ENCODE measurements at regions not wholly inside any gene's neighbourhood (a gene's known extent, or its start where the extent isn't known, plus 50 kb on each side); places are given as distances from the start of the nearest gene placed in this dataset.

GRCh38 chr20:22821081-22821727, 213.9 kb upstream of the SSTR4 start:
- no peak for DNase-seq (ENCODE audit: low read depth in 2 of 2)
- Histone ChIP-seq H3K27me3 (ENCODE audit: control insufficient read depth, insufficient read depth, low read length) (no peaks in the 10 kb centered on the region), H3K36me3 (ENCODE audit: control insufficient read depth, insufficient read depth, low read length) (no peaks in the 10 kb centered on the region), H3K4me2 (ENCODE audit: extremely low read depth, insufficient read depth, low read length) (no peak overlapping the region), H3K4me3 (replicated peaks in 1 of 4; ENCODE audit: control extremely low read depth in 1 of 4, insufficient read depth in 1 of 4, low read depth in 3 of 4, low read length in 4 of 4) (no peak overlapping the region), H2AFZ (ENCODE audit: low read length) (no peak overlapping the region), H4K20me1 (ENCODE audit: control insufficient read depth, extremely low read depth, insufficient read depth, low read length) (no peaks in the 10 kb centered on the region), H3K9me3 (ENCODE audit: control insufficient read depth, insufficient read depth, low read depth, low read length) (no peaks in the 10 kb centered on the region), H3K4me1 (ENCODE audit: control insufficient read depth, extremely low read depth, insufficient read depth, low read length) (no peaks in the 10 kb centered on the region), H3K79me2 (ENCODE audit: control insufficient read depth, insufficient read depth, low read length) (no peaks in the 10 kb centered on the region), H3K9ac (ENCODE audit: insufficient read depth, low read length) (no peak overlapping the region), H3K27ac (ENCODE audit: insufficient read depth, low read length) (no peak overlapping the region)
- no peak for TF ChIP-seq EZH2 (IDR thresholded peaks at IDR 0.05; ENCODE audit: low read length, missing control alignments)
- TF ChIP-seq CTCF (conservative IDR thresholded peaks at IDR 0.05 in 1 of 2, IDR thresholded peaks at IDR 0.05 in 1 of 2; ENCODE audit: low read depth in 1 of 2, low read length in 2 of 2) = no peak

- Histone ChIP-seq H2AFZ (ENCODE audit: low read length) (no peak overlapping the region), H3K36me3 (ENCODE audit: control insufficient read depth, insufficient read depth, low read length) (no peaks in the 10 kb centered on the region), H4K20me1 (ENCODE audit: control insufficient read depth, extremely low read depth, insufficient read depth, low read length) (no peaks in the 10 kb centered on the region), H3K4me1 (ENCODE audit: control insufficient read depth, extremely low read depth, insufficient read depth, low read length) (no peaks in the 10 kb centered on the region), H3K27me3 (ENCODE audit: control insufficient read depth, insufficient read depth, low read length) (no peaks in the 10 kb centered on the region), H3K4me2 (ENCODE audit: extremely low read depth, insufficient read depth, low read length) (no peak overlapping the region), H3K9me3 (ENCODE audit: control insufficient read depth, insufficient read depth, low read depth, low read length) (no peaks in the 10 kb centered on the region), H3K79me2 (ENCODE audit: control insufficient read depth, insufficient read depth, low read length) (no peaks in the 10 kb centered on the region), H3K27ac (ENCODE audit: insufficient read depth, low read length) (no peak overlapping the region), H3K4me3 (replicated peaks in 1 of 4; ENCODE audit: control extremely low read depth in 1 of 4, insufficient read depth in 1 of 4, low read depth in 3 of 4, low read length in 4 of 4) (no peak overlapping the region), H3K9ac (ENCODE audit: insufficient read depth, low read length) (no peak overlapping the region)
- no peak for DNase-seq (ENCODE audit: low read depth in 2 of 2)
- TF ChIP-seq CTCF (conservative IDR thresholded peaks at IDR 0.05 in 1 of 2, IDR thresholded peaks at IDR 0.05 in 1 of 2; ENCODE audit: low read depth in 1 of 2, low read length in 2 of 2) = no peak
- TF ChIP-seq EZH2 (IDR thresholded peaks at IDR 0.05; ENCODE audit: low read length, missing control alignments) = no peak
These were observed 213.3 kb upstream of the SSTR4 start for GRCh38 chr20:22821796-22822195.

- TF ChIP-seq CTCF (conservative IDR thresholded peaks at IDR 0.05 in 1 of 2, IDR thresholded peaks at IDR 0.05 in 1 of 2; ENCODE audit: low read depth in 1 of 2, low read length in 2 of 2) (no peak), EZH2 (IDR thresholded peaks at IDR 0.05; ENCODE audit: low read length, missing control alignments) (no peak)
- no peaks in the 10 kb centered on the region for H3K36me3 ChIP-seq (ENCODE audit: control insufficient read depth, insufficient read depth, low read length)
- no peak overlapping the region for H2AFZ ChIP-seq (ENCODE audit: low read length)
- no peaks in the 10 kb centered on the region for H4K20me1 ChIP-seq (ENCODE audit: control insufficient read depth, extremely low read depth, insufficient read depth, low read length)
- no peak overlapping the region for H3K4me3 ChIP-seq (replicated peaks in 1 of 4; ENCODE audit: control extremely low read depth in 1 of 4, insufficient read depth in 1 of 4, low read depth in 3 of 4, low read length in 4 of 4)
- H3K79me2 ChIP-seq (ENCODE audit: control insufficient read depth, insufficient read depth, low read length) = no peaks in the 10 kb centered on the region
- no peaks in the 10 kb centered on the region for H3K27me3 ChIP-seq (ENCODE audit: control insufficient read depth, insufficient read depth, low read length)
- H3K9ac ChIP-seq (ENCODE audit: insufficient read depth, low read length) = no peak overlapping the region
- H3K9me3 ChIP-seq (ENCODE audit: control insufficient read depth, insufficient read depth, low read depth, low read length) = no peaks in the 10 kb centered on the region
- no peak overlapping the region for H3K27ac ChIP-seq (ENCODE audit: insufficient read depth, low read length)
- no peak overlapping the region for H3K4me2 ChIP-seq (ENCODE audit: extremely low read depth, insufficient read depth, low read length)
- no peaks in the 10 kb centered on the region for H3K4me1 ChIP-seq (ENCODE audit: control insufficient read depth, extremely low read depth, insufficient read depth, low read length)
- no peak for DNase-seq (ENCODE audit: low read depth in 2 of 2)
These were observed 212.0 kb upstream of the SSTR4 start for GRCh38 chr20:22823119-22823518.
